HEK293T (cell line): ENCODE measurements at regions not wholly inside any gene's neighbourhood (a gene's known extent, or its start where the extent isn't known, plus 50 kb on each side); places are given as distances from the start of the nearest gene placed in this dataset.

ENCODE experiments used
- BHLHE40 ChIP-seq: fragments of 450-650 bp; IDR thresholded peaks from 2 replicates; pipeline ENCODE4 v1.6.1; 2016; ENCODE audit warnings: mild to moderate bottlenecking, moderate library complexity, borderline replicate concordance
- ELF4 ChIP-seq: fragments of 450-650 bp; IDR thresholded peaks from 2 replicates; pipeline ENCODE4 v1.6.1; 2017; ENCODE audit warnings: antibody characterized with exemption
- FOXA1 ChIP-seq: fragments of 450-650 bp; IDR thresholded peaks from 2 replicates; pipeline ENCODE4 v1.6.1; 2016; ENCODE audit warnings: mild to moderate bottlenecking
- FOXM1 ChIP-seq: fragments of 450-650 bp; IDR thresholded peaks from 2 replicates; pipeline ENCODE4 v1.6.1; 2017; ENCODE audit warnings: mild to moderate bottlenecking, borderline replicate concordance
- HDGF ChIP-seq: fragments of 450-650 bp; IDR thresholded peaks from 2 replicates; pipeline ENCODE4 v1.6.1; 2017; ENCODE audit warnings: antibody characterized with exemption, borderline replicate concordance
- LEF1 ChIP-seq: fragments of 450-650 bp; IDR thresholded peaks from 2 replicates; pipeline ENCODE4 v1.6.1; 2017; ENCODE audit warnings: mild to moderate bottlenecking, borderline replicate concordance
- NFRKB ChIP-seq: fragments of 450-650 bp; IDR thresholded peaks from 2 replicates; pipeline ENCODE4 v1.6.1; 2016; ENCODE audit warnings: mild to moderate bottlenecking, moderate library complexity
- PKNOX1 ChIP-seq: fragments of 450-650 bp; IDR thresholded peaks from 2 replicates; pipeline ENCODE4 v1.6.1; 2016
- SP1 ChIP-seq: fragments of 450-650 bp; IDR thresholded peaks from 2 replicates; pipeline ENCODE4 v1.6.1; 2017
- TARDBP ChIP-seq: fragments of 450-650 bp; IDR thresholded peaks from 2 replicates; pipeline ENCODE4 v1.6.1; 2016
- ZNF384 ChIP-seq: fragments of 450-650 bp; IDR thresholded peaks from 2 replicates; pipeline ENCODE4 v1.6.1; 2016

- TF ChIP-seq HDGF = no peak
- no peak for TF ChIP-seq SP1
- TF ChIP-seq FOXA1 = no peak
- no peak for TF ChIP-seq TARDBP
- no peak for TF ChIP-seq PKNOX1
- TF ChIP-seq ELF4 = no peak
- no peak for TF ChIP-seq FOXM1
- no peak for TF ChIP-seq NFRKB
- no peak for TF ChIP-seq LEF1
- no peak for TF ChIP-seq ZNF384
- no peak for TF ChIP-seq BHLHE40
Observed at GRCh38 chr10:4529266-4529665, 296.7 kb upstream of the AKR1E2 start.
